Thyroid gland (tissue), 4 donors: ENCODE measurements at regions not wholly inside any gene's neighbourhood (a gene's known extent, or its start where the extent isn't known, plus 50 kb on each side); places are given as distances from the start of the nearest gene placed in this dataset.
"Not testable (repeated sequence)": the region's sequence is repeated elsewhere in the genome, so short reads cannot be mapped to it uniquely, and the experiment has no call there.

ENCODE experiments used
- CTCF ChIP-seq, 6 experiments: fragments of 200-600 bp in 3 of 6; fragments of 450-650 bp in 3 of 6; sonication (generic) in 3 of 6; IDR thresholded peaks; one replicate each; pipeline ENCODE4 v1.5.1; 2016 to 2019; ENCODE audit warnings: antibody characterized with exemption in 6 of 6, mild to moderate bottlenecking in 2 of 6, inconsistent platforms in 1 of 6, moderate library complexity in 1 of 6
- POLR2A ChIP-seq, 2 donors: fragments of 450-650 bp; IDR thresholded peaks; one replicate each; pipeline ENCODE4 v1.6.1; 2017; ENCODE audit warnings: antibody characterized with exemption in 2 of 2, mild to moderate bottlenecking in 2 of 2, moderate library complexity in 1 of 2

GRCh38 chr11:23883426-23884048, 613.3 kb upstream of the LUZP2 start:
- TF ChIP-seq CTCF, POLR2A (IDR thresholded peaks at IDR 0.05): not testable (repeated sequence)
